ENCODE measurements at regions not wholly inside any gene's neighbourhood (a gene's known extent, or its start where the extent isn't known, plus 50 kb on each side); places are given as distances from the start of the nearest gene placed in this dataset.

- no peak for DNase-seq (ENCODE audit: low spot score)
Observed at GRCh38 chr2:74735009-74735408, 81.0 kb downstream of the SEMA4F start.

- DNase-seq (ENCODE audit: low spot score): no peak
Observed at GRCh38 chr2:74735564-74735963, 81.5 kb downstream of the SEMA4F start.

DNA sequence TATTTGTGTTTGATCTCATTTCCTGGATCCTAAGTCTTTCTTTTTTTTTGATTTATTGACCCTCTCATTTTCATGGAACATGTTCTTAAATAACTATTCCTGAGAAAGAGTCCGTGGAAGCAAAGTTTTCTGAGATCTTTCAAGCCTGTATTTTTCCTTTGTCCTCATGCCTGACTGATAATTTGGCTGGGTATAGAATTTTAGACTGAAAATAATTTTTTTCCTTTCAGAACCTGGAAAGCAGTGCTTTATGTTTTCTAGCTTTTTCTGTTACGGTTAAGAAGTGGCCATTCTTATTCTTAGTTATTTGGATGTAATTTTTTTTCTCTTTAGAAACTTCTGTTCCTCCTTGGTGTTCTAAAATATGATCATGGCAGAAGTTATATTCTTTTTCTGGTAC lies 82.5 kb downstream of the SEMA4F start:
- no peak for DNase-seq (ENCODE audit: low spot score)

DNA sequence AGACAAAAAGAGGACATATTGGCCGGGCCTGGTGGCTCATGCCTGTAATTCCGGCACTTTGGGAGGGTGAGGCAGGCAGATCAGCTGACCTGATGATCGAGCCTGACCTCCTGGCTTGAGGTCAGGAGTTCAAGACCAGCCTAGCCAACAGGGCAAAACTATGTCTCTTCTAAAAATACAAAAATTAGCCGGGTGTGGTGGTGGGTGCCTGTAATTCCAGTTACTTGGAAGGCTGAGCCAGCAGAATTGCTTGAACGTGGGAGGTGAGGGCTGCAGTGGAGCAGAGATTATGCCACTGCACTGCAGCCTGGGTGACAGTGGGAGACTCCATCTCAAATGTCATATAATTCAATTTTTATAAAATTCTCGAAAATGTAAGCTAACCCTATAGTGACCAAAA lies 84.5 kb downstream of the SEMA4F start:
- no peak for DNase-seq (ENCODE audit: low spot score)

DNA sequence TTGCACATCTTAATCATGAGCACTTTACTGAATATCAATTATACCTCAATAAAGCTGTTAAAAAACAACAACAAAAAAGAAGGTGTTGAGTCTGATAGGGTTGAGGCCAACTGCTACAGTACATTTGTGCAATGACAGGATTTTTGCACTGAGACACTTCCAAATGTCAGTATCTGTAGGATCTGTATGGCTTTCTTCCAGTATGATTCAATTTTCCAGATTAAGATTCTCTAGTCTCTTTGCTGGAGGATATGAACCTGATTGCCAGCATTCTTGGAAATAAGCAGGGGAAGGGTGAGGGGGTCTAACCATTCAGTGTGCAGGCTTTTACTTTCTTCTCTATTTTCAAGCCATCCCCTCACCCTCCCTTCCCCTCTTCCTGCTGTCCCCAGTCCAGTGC lies 85.1 kb downstream of the SEMA4F start:
- no peak for DNase-seq (ENCODE audit: low spot score)

DNA sequence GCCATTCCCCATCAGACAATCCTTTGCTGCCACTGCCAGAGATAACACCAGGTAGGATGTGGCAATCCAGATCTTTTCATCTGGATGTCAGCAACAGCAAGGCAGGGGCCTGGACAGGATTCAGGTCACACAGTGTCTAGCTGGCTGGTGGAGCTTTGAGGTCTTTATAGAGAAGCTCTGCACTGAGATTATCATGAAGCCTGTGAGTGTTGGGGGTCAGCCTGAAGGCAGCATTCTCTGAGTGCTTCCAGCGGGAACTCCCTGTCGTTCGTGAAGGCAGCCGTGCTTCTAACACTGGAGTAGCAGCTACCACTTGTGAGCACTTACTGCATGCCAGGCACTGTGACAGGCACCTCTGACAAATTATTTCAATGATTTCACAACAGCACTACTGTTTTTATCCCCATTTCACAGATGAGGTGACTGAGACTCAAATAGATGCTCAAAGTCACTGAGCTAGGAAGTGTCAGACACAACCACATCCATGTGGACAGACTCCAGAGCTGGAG lies 85.7 kb downstream of the SEMA4F start:
- DNase-seq (ENCODE audit: low spot score): no peak

DNA sequence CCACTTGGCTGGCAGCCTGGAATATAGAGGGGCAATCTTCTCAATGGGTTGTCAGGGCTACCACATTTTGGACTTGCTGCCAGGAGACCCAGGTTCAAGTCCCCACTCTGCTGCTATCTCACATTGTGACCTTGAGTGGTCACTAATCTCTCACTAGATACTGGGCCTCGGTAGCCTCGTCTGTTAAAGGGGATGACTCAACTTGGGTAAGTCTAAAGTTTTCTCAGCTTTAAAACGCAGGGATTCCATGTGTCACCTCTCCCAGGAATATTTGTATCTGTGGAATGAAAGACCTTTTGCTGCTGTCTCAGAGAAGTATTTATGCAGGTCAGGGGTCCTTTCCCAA lies 86.3 kb downstream of the SEMA4F start:
- no peak for DNase-seq (ENCODE audit: low spot score)

- no peak for DNase-seq (ENCODE audit: low spot score)
Observed at GRCh38 chr2:74740741-74741431, 86.8 kb downstream of the SEMA4F start.

- DNase-seq (ENCODE audit: low spot score): no peak
Observed at GRCh38 chr2:74741629-74742028, 87.6 kb downstream of the SEMA4F start.

- DNase-seq (ENCODE audit: low spot score): no peak
Observed at GRCh38 chr2:74742471-74742870, 88.4 kb downstream of the SEMA4F start.

GRCh38 chr2:74743039-74743438 lies 89.0 kb downstream of the SEMA4F start:
- DNase-seq (ENCODE audit: low spot score): no peak

- no peak for DNase-seq (ENCODE audit: low spot score)
Observed at GRCh38 chr2:74743778-74744177, 89.7 kb downstream of the SEMA4F start.

GRCh38 chr2:74744731-74745515 lies 89.0 kb upstream of the HK2 start:
- peak; percentile 54 for DNase-seq (ENCODE audit: low spot score)

GRCh38 chr2:74745766-74746165 lies 88.2 kb upstream of the HK2 start:
- no peak for DNase-seq (ENCODE audit: low spot score)

- DNase-seq (ENCODE audit: low spot score): no peak
Observed at GRCh38 chr2:74746480-74746879, 87.4 kb upstream of the HK2 start.

- DNase-seq (ENCODE audit: low spot score): no peak
Observed at GRCh38 chr2:74747411-74748080, 86.4 kb upstream of the HK2 start.

GRCh38 chr2:74748665-74749064 lies 85.3 kb upstream of the HK2 start:
- no peak for DNase-seq (ENCODE audit: low spot score)

- no peak for DNase-seq (ENCODE audit: low spot score)
Observed at GRCh38 chr2:74749432-74749831, 84.5 kb upstream of the HK2 start.

- DNase-seq (ENCODE audit: low spot score): no peak
Observed at GRCh38 chr2:74751981-74752851, 81.7 kb upstream of the HK2 start.

- no peak for DNase-seq (ENCODE audit: low spot score)
Observed at GRCh38 chr2:74755386-74755785, 78.5 kb upstream of the HK2 start.

DNA sequence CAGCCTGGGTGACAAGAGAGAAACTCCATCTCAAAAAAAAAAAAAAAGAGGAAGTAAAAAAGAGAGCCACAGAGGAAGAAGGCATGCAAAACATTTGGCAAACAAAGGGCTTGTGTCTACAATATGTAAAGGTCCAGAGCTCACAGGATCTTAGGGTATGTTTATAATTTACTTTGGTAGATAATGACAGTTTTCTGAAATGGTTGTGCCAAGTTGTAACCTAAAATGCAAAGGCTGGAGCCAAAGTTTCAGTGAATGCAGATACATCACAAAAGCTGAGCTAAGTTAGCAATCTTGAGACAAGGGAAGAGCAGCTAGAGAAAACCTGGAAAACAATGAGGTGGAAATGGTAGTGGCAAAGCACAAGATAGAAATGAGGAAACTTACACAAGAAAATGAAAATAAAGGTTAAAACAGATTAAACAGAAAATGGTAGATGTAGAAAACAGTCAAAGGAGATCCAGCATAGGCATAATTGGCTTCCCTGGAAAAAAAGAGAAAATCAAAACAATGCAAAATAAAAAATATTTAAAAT lies 77.5 kb upstream of the HK2 start:
- no peak for DNase-seq (ENCODE audit: low spot score)

- no peak for DNase-seq (ENCODE audit: low spot score)
Observed at GRCh38 chr2:74759986-74760385, 73.9 kb upstream of the HK2 start.

All from cerebellar cortex (tissue), 1 donor.